ENCODE measurements at regions not wholly inside any gene's neighbourhood (a gene's known extent, or its start where the extent isn't known, plus 50 kb on each side); places are given as distances from the start of the nearest gene placed in this dataset.

- peak in 1 of 10 donors; percentile 31 for DNase-seq
- intact Hi-C loops (cut with DNase I) = no loop called here
Measured at GRCh38 chr20:57809661-57810172, 99.9 kb upstream of the PMEPA1 start.

- DNase-seq = no peak
- intact Hi-C loops (cut with DNase I) = no loop called here
Measured at GRCh38 chr20:57809149-57809548, 99.3 kb upstream of the PMEPA1 start.

GRCh38 chr20:57808264-57809070, 98.7 kb upstream of the PMEPA1 start:
- intact Hi-C loops (cut with DNase I) = no loop called here
- peak in 1 of 10 donors; percentile 26 for DNase-seq

- no peak for DNase-seq
Measured at GRCh38 chr20:57807401-57808263, 97.8 kb upstream of the PMEPA1 start.

GRCh38 chr20:57806975-57807374, 97.2 kb upstream of the PMEPA1 start:
- DNase-seq = no peak
- intact Hi-C loops (cut with DNase I) = no loop called here

More at GRCh38 chr20:57807401-57808263, 97.8 kb upstream of the PMEPA1 start:
- intact Hi-C loops (cut with DNase I) = no loop called here

GRCh38 chr20:57806476-57806875, 96.7 kb upstream of the PMEPA1 start:
- intact Hi-C loops (cut with DNase I) = no loop called here
- DNase-seq = no peak

- no peak for DNase-seq
- intact Hi-C loops (cut with DNase I) = no loop called here
Measured at GRCh38 chr20:57805747-57806146, 95.9 kb upstream of the PMEPA1 start.

GRCh38 chr20:57804470-57805250, 94.8 kb upstream of the PMEPA1 start:
- no peak for DNase-seq
- intact Hi-C loops (cut with DNase I) = no loop called here

- intact Hi-C loops (cut with DNase I) = no loop called here
- peak in 1 of 10 donors; percentile 33 for DNase-seq
Measured at GRCh38 chr20:57803508-57804005, 93.7 kb upstream of the PMEPA1 start.

- DNase-seq = no peak
Measured at GRCh38 chr20:57802765-57803507, 93.1 kb upstream of the PMEPA1 start.

GRCh38 chr20:57801581-57801980, 91.8 kb upstream of the PMEPA1 start:
- intact Hi-C loops (cut with DNase I) = no loop called here
- no peak for DNase-seq

More at GRCh38 chr20:57802765-57803507, 93.1 kb upstream of the PMEPA1 start:
- intact Hi-C loops (cut with DNase I) = no loop called here

- no peak for DNase-seq
- intact Hi-C loops (cut with DNase I) = no loop called here
Measured at GRCh38 chr20:57800791-57801430, 91.1 kb upstream of the PMEPA1 start.

- no peak for DNase-seq
- intact Hi-C loops (cut with DNase I) = no loop called here
Measured at GRCh38 chr20:57797401-57797800, 87.6 kb upstream of the PMEPA1 start.

- no peak for DNase-seq
- intact Hi-C loops (cut with DNase I) = no loop called here
Measured at GRCh38 chr20:57795977-57796560, 86.3 kb upstream of the PMEPA1 start.

- DNase-seq = no peak
- intact Hi-C loops (cut with DNase I) = no loop called here
Measured at GRCh38 chr20:57795342-57795697, 85.5 kb upstream of the PMEPA1 start.

- intact Hi-C loops (cut with DNase I) = no loop called here
- no peak for DNase-seq
Measured at GRCh38 chr20:57794600-57795341, 85.0 kb upstream of the PMEPA1 start.

GRCh38 chr20:57794036-57794435, 84.2 kb upstream of the PMEPA1 start:
- intact Hi-C loops (cut with DNase I) = no loop called here
- DNase-seq = no peak

- intact Hi-C loops (cut with DNase I) = no loop called here
- DNase-seq = no peak
Measured at GRCh38 chr20:57793421-57793820, 83.6 kb upstream of the PMEPA1 start.
